ENCODE measurements at regions not wholly inside any gene's neighbourhood (a gene's known extent, or its start where the extent isn't known, plus 50 kb on each side); places are given as distances from the start of the nearest gene placed in this dataset.

GRCh38 chr2:53087262-53087873, 680.2 kb upstream of the CHAC2 start:
- 13 to 22% (median 19%) methylated on average over 1 of the region's 1 CpG for WGBS, 3 donors
- Histone ChIP-seq H3K4me3 (no peak overlapping the region), H3K27ac (no peak overlapping the region), H3K4me1 (no peaks in the 10 kb centered on the region), H3K9me3 (no peaks in the 10 kb centered on the region), H3K27me3 (ENCODE audit: insufficient read depth in 3 of 3, low read length in 2 of 3) (no peaks in the 10 kb centered on the region), H3K36me3 (ENCODE audit: insufficient read depth in 1 of 2, low read depth in 1 of 2) (no peaks in the 10 kb centered on the region)
- TF ChIP-seq CTCF (IDR thresholded peaks at IDR 0.05), result no peak
- ATAC-seq, result no peak
- no peak for DNase-seq
- intact Hi-C loops (cut with DNase I), result no loop called here

- Histone ChIP-seq H3K27ac (no peak overlapping the region), H3K9me3 (no peaks in the 10 kb centered on the region), H3K27me3 (ENCODE audit: insufficient read depth in 3 of 3, low read length in 2 of 3) (no peaks in the 10 kb centered on the region), H3K36me3 (ENCODE audit: insufficient read depth in 1 of 2, low read depth in 1 of 2) (no peaks in the 10 kb centered on the region), H3K4me1 (no peaks in the 10 kb centered on the region), H3K4me3 (no peak overlapping the region)
- intact Hi-C loops (cut with DNase I), result no loop called here
- no peak for TF ChIP-seq CTCF (IDR thresholded peaks at IDR 0.05)
- DNase-seq, result no peak
- no peak for ATAC-seq
Measured at GRCh38 chr2:53077413-53077812, 690.2 kb upstream of the CHAC2 start.

GRCh38 chr2:53075760-53076159, 691.8 kb upstream of the CHAC2 start:
- Histone ChIP-seq H3K27ac (no peak overlapping the region), H3K4me3 (no peak overlapping the region), H3K27me3 (ENCODE audit: insufficient read depth in 3 of 3, low read length in 2 of 3) (no peaks in the 10 kb centered on the region), H3K36me3 (ENCODE audit: insufficient read depth in 1 of 2, low read depth in 1 of 2) (no peaks in the 10 kb centered on the region), H3K4me1 (no peaks in the 10 kb centered on the region), H3K9me3 (no peaks in the 10 kb centered on the region)
- ATAC-seq (no peak), DNase-seq (no peak)
- 69 to 81% (median 70%) methylated on average over 1 of the region's 1 CpG for WGBS, 3 donors
- TF ChIP-seq CTCF (IDR thresholded peaks at IDR 0.05), result no peak
- intact Hi-C loops (cut with DNase I), result no loop called here

GRCh38 chr2:53067533-53067932, 700.1 kb upstream of the CHAC2 start:
- no peaks in the 10 kb centered on the region for H3K4me1 ChIP-seq

More at GRCh38 chr2:53067533-53067932, 700.1 kb upstream of the CHAC2 start:
- Histone ChIP-seq H3K27ac (no peak overlapping the region), H3K36me3 (ENCODE audit: insufficient read depth in 1 of 2, low read depth in 1 of 2) (no peaks in the 10 kb centered on the region), H3K27me3 (ENCODE audit: insufficient read depth in 3 of 3, low read length in 2 of 3) (no peaks in the 10 kb centered on the region), H3K9me3 (no peaks in the 10 kb centered on the region), H3K4me3 (no peak overlapping the region)
- intact Hi-C loops (cut with DNase I), result no loop called here
- DNase-seq (no peak), ATAC-seq (no peak)
- no peak for TF ChIP-seq CTCF (IDR thresholded peaks at IDR 0.05)
- WGBS, 3 donors, result 27 to 49% (median 38%) methylated on average over 2 of the region's 2 CpGs

All from psoas muscle (tissue), 7 donors.